ENCODE measurements at regions not wholly inside any gene's neighbourhood (a gene's known extent, or its start where the extent isn't known, plus 50 kb on each side); places are given as distances from the start of the nearest gene placed in this dataset.
"Not testable (repeated sequence)": the region's sequence is repeated elsewhere in the genome, so short reads cannot be mapped to it uniquely, and the experiment has no call there.

- DNase-seq, result no peak
Observed at GRCh38 chr3:112765531-112765930, 81.1 kb downstream of the CD200R1L start.

DNA sequence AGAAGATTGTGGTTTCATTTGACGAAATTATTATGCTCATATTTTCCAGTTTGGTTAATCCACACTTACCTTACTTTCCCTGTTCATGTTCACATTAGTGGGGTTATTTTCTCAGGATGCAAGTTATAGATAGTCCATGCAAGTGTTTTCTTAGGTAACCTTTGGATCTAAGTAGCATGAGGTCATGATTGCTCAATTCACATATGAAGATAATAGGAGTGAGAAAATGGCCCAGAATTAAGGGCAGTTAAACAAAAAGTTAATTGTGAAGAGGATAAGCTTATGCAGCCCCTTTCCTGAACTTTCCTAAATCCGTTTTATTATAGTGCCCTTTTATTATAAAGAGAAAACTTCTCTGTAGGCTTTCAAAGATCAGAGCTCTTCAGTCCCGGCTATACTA, 83.4 kb downstream of the CD200R1L start:
- DNase-seq, result no peak

DNA sequence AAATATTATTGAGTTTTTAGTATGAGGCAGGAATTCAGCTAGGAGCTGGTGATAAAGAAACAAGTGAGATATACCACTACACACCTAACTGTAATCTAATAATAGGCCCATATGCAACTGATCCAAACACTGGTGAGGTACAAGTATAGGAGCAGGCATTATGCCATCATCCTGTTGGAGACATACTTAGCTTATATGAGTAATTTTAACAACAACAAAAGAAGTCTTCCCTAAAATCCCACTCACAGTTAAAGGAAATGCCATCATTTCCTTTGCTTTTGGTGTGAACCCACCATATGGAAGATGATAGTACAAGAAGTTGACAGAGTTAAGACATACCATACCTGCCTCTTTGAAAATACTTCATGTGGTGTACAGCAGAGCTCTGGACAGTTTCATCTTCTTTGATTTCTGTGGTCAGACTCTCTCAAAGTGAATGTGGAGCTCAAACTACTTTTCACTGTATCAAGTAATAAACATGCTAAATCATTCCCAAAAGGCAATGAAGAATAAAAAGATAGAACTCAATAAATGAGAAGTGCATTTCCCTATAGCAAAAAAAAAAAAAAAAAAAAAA, 85.5 kb downstream of the CD200R1L start:
- no peak for DNase-seq

- DNase-seq, result no peak
Observed at GRCh38 chr3:112759681-112760080, 87.0 kb downstream of the CD200R1L start.

DNA sequence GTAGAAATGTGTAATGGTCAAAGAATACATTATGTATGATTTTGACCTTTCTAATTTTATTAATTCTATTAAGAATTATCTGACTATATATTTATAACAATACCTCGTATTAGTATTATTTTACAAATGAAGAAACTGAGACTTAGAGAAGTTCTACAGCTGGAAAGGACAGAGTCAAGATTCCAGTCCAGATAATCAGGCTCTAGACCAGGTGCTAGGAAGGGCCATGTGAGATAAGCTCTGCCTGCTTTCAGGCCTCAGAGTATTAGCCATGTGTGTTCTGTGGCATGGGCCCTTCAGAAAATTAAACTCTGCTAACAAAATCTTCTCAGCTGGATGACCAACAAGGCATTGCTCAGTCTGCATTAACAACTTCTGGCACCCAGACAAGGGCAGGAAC, 87.5 kb downstream of the CD200R1L start:
- DNase-seq, result no peak

GRCh38 chr3:112757197-112757596, 89.5 kb downstream of the CD200R1L start:
- DNase-seq, result no peak

- no peak for DNase-seq
Observed at GRCh38 chr3:112755845-112756613, 90.6 kb downstream of the CD200R1L start.

DNA sequence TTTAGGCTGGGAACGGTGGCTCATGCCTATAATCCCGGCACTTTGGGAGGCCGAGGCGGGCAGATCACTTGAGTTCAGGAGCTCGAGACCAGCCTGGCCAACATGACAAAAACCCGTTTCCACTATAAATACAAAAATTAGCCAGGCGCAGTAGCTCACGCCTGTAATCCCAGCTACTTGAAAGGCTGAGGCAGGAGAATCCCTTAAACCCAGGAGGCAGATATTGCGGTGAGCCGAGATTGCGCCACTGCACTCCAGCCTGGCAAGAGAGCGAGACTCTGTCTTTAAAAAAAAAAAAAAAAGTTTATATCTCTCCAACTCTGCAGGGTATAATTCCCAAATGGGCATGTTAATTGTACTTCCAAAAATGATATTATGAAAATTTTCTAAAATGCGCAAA, 91.6 kb downstream of the CD200R1L start:
- not testable (repeated sequence) for DNase-seq

DNA sequence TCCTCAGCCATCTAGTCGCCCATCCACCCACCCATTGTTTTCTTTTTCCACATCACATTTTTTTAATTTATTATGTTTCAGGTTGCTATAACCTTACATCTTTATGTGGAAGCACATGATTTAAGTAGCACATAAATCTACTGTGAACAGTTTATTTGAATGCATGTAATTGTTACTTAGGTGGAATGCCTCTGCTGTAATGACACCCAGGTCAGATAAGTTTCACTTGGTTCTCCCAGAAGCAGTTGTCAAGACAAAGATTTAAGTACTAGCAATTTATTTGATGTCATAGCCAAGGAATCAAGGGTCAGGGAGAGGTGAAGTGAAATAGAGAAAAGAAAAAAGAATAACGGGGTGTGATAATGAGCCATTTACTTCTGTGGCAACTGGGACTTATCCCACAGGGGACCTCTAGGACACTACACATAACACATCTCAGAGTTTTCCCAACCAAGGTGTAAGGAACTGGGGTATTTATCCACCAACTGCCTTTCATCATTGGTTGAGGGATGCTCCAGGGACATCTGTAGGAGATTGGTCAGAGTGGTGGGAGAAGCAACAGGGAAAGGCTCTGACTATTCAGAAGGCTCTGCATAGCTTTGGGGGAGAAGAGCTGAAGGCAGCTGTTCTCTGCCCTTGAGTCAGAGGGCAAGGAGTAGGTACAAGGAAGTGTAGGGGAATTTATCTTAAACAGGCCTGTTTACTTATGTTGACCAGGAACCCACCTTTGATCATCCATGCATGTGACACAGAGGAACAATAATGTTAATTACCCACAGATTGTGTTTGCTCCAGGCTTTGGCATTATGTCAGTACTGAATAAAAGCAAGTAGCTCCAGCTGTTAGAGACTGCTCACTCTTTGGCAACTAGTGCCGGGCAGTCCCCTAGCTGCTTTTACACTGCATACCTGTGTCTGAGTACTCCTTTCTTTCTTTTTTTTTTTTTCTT, 94.8 kb downstream of the CD200R1L start:
- DNase-seq, result no peak

- DNase-seq, result no peak
Observed at GRCh38 chr3:112751061-112751460, 95.6 kb downstream of the CD200R1L start.

DNA sequence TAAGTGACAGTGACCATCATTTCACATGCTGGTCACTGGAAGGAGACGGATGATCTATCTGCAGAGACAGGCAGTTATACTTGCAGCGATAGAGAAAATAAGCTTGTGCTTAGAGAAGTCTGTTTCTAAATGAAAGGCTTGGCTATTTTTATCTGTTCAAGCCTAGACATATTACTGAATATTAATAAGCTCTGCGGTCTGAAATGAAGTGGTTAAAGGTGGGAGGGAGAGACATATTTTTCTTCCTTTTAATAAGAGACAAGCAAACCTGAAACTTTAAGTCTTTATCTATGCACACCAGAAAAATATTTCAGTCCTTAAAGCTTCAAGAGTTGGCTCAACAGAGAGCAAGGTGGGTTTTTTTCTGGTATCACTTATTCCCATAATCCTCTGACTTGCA, 99.0 kb downstream of the CD200R1L start:
- no peak for DNase-seq

GRCh38 chr3:112746675-112747280, 99.9 kb downstream of the CD200R1L start:
- no peak for DNase-seq

GRCh38 chr3:112745567-112746248, 101.0 kb downstream of the CD200R1L start:
- no peak for DNase-seq

DNA sequence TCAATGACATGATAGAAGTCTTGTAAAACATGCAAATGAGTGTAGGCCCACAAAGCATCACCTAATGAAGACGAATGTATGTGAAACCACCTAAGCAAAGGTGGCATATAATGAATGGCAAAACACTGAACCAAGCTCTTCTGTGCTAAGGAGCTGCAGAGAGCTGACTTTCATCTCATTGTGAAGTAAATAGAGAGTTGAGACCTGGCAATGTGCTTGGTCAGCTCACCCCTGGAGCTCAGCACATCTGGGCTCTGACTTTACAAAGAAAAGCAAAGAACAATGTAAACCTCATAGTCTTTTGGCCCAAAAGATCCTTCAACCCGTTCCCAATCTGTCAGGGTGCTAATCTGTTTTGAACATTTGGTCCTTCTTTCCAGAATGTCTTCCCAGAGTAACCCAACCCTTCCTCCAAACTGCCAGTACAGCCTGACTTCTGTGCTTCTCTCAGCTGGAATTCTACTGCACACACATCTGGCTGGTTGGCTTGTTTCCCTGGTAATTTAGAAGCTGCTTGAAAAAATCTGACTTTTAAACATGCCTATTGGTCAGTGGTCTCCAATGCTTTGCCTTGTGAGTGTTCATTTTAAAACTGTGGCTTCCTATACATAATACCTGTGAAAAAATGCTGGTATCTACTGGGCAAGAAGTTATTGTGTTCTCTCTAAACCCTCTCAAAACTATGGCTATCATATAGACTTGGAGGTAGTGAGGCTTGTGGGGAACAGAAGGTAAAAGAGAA, 101.7 kb downstream of the CD200R1L start:
- no peak for DNase-seq

GRCh38 chr3:112744106-112744505, 102.6 kb downstream of the CD200R1L start:
- DNase-seq, result no peak

DNA sequence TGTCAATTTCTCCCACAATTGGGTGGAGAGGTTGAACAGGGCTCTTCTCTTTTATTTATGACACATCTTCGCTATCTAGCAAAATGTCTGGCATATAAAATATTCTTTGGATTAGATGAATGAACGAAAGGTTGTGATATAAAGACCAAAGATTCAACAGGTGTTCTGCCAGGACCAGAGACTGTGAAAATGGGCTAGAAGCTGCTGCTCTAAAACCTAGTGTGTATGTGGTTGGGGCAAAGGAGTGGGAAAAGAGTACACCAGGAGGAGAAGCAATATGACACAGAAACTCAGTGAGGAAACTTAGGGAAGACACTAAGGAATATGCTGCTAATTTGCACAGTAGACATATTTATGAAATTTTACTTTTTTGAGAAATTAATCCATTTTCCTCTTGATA, 102.0 kb upstream of the CCDC80 start:
- no peak for DNase-seq

GRCh38 chr3:112741983-112742382, 101.0 kb upstream of the CCDC80 start:
- DNase-seq, result no peak

- DNase-seq, result peak; percentile 27
Observed at GRCh38 chr3:112740835-112741234, 99.9 kb upstream of the CCDC80 start.

DNA sequence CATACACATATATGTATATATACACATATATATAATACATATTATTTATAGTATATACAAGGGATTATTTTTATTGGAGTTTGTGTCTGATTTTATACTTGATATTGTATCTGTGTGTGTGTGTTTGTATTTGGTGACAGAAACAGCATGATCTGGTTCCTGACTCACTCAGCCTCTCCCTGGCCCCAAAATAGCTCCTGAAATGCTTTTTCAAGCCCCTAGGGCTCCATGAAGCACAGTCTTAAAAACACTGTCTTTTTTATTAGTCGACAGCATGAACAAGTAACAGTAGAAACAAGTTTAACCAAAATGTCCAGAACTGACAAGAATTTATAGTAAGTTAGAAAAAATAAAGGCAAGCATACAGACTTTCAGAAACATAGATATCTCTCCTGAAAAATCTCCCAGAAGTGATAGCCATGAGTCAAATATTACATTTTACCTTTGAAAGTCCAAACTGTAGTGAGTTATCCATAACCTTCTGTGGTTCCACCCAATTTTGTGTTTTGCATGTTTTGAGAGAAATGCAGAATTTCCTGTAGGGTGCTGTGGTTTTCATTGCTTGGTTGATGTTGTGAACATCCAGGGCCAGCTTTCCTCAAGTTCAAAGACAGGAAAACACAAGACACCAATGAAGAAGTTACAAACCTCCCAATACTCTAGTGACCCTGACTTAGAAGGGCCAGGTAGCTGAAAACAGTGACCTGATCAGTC, 98.5 kb upstream of the CCDC80 start:
- peak; percentile 5 for DNase-seq

DNA sequence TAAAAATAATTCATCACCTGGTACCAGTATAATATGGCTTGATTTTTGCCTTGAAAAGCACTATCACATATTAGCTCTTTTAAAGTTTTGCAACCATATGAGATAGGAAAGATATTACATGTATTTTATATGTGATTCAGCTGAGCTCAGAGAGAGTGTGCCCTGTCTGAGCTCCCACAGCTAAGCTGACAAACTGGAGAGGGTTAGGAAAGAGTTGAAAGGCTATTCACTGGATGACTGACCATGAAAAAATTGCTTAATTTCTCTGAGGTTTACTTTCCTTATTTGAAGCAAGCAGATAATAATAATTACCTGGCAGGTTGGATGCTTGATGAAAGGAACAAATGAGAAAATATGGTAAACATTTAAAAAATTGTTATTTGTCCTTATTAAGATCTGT, 97.4 kb upstream of the CCDC80 start:
- no peak for DNase-seq

Measured in central memory CD4-positive, alpha-beta T cell (primary cell).